H1 (cell line): ENCODE measurements at regions not wholly inside any gene's neighbourhood (a gene's known extent, or its start where the extent isn't known, plus 50 kb on each side); places are given as distances from the start of the nearest gene placed in this dataset.

Experiments
- CTCF ChIA-PET: fragments of 300-600 bp; sonication (Branson Sonifier 250); formaldehyde crosslinking; loops from one replicate; lab custom pipeline; 2021; ENCODE audit not compliant: partially characterized antibody; lab: Charles Lee
- POLR2A ChIA-PET: fragments of 300-600 bp; sonication (Branson Sonifier 250); formaldehyde crosslinking; loops from one replicate; lab custom pipeline; 2021; ENCODE audit warnings: inconsistent platforms; ENCODE audit not compliant: partially characterized antibody; lab: Charles Lee
- DNase-seq, 2 experiments: peaks; one replicate each; pipeline versions ENCODE4 v3.0.0 to v3.0.0-alpha.2; 2010 to 2022; ENCODE audit warnings: low spot score in 2 of 2, low read depth in 1 of 2, mixed read lengths in 1 of 2
- FAIRE-seq: peaks from 2 replicates; lab custom pipeline; 2011; peaks lifted over from hg19 to GRCh38; lab: Jason Lieb, UNC
- H2AFZ ChIP-seq: 2 replicates; pipeline ENCODE4 v1.8.1; 2012; ENCODE audit warnings: low read length, inconsistent platforms
- H2AK5ac ChIP-seq: 2 replicates; pipeline ENCODE4 v1.6.1; 2013; ENCODE audit warnings: low read depth, low read length
- H2BK120ac ChIP-seq: replicated peaks from 2 replicates; pipeline ENCODE3; 2013; ENCODE audit warnings: low read depth, low read length, inconsistent platforms
- H2BK12ac ChIP-seq: 2 replicates; pipeline ENCODE4 v1.6.1; 2013; ENCODE audit warnings: low read depth, low read length
- H2BK15ac ChIP-seq: 2 replicates; pipeline ENCODE4 v1.6.1; 2013; ENCODE audit warnings: low read length
- H2BK20ac ChIP-seq: 2 replicates; pipeline ENCODE4 v1.6.1; 2013; ENCODE audit warnings: low read length
- H2BK5ac ChIP-seq: 2 replicates; pipeline ENCODE4 v1.6.1; 2013; ENCODE audit warnings: low read depth, low read length
- H3K14ac ChIP-seq: 2 replicates; pipeline ENCODE4 v1.6.1; 2013; ENCODE audit warnings: inconsistent platforms; ENCODE audit not compliant: insufficient read length
- H3K18ac ChIP-seq: 2 replicates; pipeline ENCODE4 v1.6.1; 2013; ENCODE audit warnings: low read length; ENCODE audit errors: extremely low read depth
- H3K23ac ChIP-seq: 2 replicates; pipeline ENCODE4 v1.6.1; 2013; ENCODE audit warnings: inconsistent platforms; ENCODE audit not compliant: insufficient read length
- H3K23me2 ChIP-seq: 2 replicates; pipeline ENCODE4 v1.6.1; 2013; ENCODE audit warnings: low read depth, low read length
- H3K27ac ChIP-seq: 2 replicates; pipeline ENCODE4 v1.6.1; 2011; ENCODE audit warnings: low read depth, low read length, inconsistent platforms
- H3K27me3 ChIP-seq, 4 experiments: replicated peaks in 1 of 4; 1 replicate in 1 of 4; 2 replicates in 3 of 4; pipeline versions ENCODE4 v1.6.1 to v1.8.1; 2011 to 2013; ENCODE audit warnings: low read length in 3 of 4, mild to moderate bottlenecking in 3 of 4, inconsistent platforms in 2 of 4, mixed read lengths in 2 of 4, moderate library complexity in 1 of 4; ENCODE audit not compliant: control insufficient read depth in 3 of 4, insufficient read depth in 3 of 4; ENCODE audit errors: extremely low read depth in 1 of 4
- H3K36me3 ChIP-seq, 4 experiments: 2 replicates each; pipeline versions ENCODE4 v1.6.1 to v1.8.1; 2011 to 2013; ENCODE audit warnings: mild to moderate bottlenecking in 4 of 4, low read length in 3 of 4, moderate library complexity in 2 of 4, control low read depth in 1 of 4, inconsistent platforms in 1 of 4; ENCODE audit not compliant: insufficient read depth in 4 of 4, control insufficient read depth in 2 of 4
- H3K4ac ChIP-seq: replicated peaks from 2 replicates; pipeline ENCODE3; 2013; ENCODE audit warnings: low read length, low read depth, mixed read lengths, inconsistent platforms; ENCODE audit not compliant: insufficient read length
- H3K4me1 ChIP-seq, 4 experiments: replicated peaks in 1 of 4; 1 replicate in 1 of 4; 2 replicates in 3 of 4; pipeline versions ENCODE4 v1.6.1 to v1.8.1; 2011 to 2013; ENCODE audit warnings: low read length in 3 of 4, inconsistent platforms in 2 of 4, mixed read lengths in 1 of 4; ENCODE audit not compliant: insufficient read depth in 4 of 4, control insufficient read depth in 3 of 4
- H3K4me2 ChIP-seq, 2 experiments: 2 replicates each; pipeline versions ENCODE4 v1.6.1 to v1.8.1; 2011 to 2013; ENCODE audit warnings: low read depth in 2 of 2, low read length in 2 of 2, control low read depth in 1 of 2, inconsistent platforms in 1 of 2, mild to moderate bottlenecking in 1 of 2; ENCODE audit not compliant: insufficient read depth in 1 of 2
- H3K4me3 ChIP-seq, 4 experiments: fragments of 200-600, 300-600 bp in 1 of 4; sonication (generic), shearing (Covaris generic), sonication (Bioruptor Twin) in 1 of 4; 2 replicates each; pipeline versions ENCODE4 v1.5.1 to v1.8.1; 2011 to 2016; ENCODE audit warnings: low read length in 4 of 4, low read depth in 3 of 4, control low read depth in 2 of 4, inconsistent platforms in 2 of 4, mild to moderate bottlenecking in 2 of 4, mixed read lengths in 1 of 4, moderate library complexity in 1 of 4; ENCODE audit not compliant: insufficient read depth in 2 of 4; ENCODE audit errors: extremely low read depth in 1 of 4
- H3K56ac ChIP-seq: replicated peaks from 2 replicates; pipeline ENCODE3; 2013; ENCODE audit warnings: low read depth, mild to moderate bottlenecking, mixed read lengths, low read length, inconsistent platforms; ENCODE audit not compliant: insufficient read length
- H3K79me1 ChIP-seq: 2 replicates; pipeline ENCODE4 v1.6.1; 2013; ENCODE audit warnings: low read depth, low read length, control low read depth
- H3K79me2 ChIP-seq, 2 experiments: 2 replicates each; pipeline versions ENCODE4 v1.6.1 to v1.8.1; 2012 to 2013; ENCODE audit warnings: low read length in 2 of 2, mild to moderate bottlenecking in 2 of 2, inconsistent platforms in 1 of 2; ENCODE audit not compliant: insufficient read depth in 2 of 2, control insufficient read depth in 1 of 2
- H3K9ac ChIP-seq, 4 experiments: replicated peaks in 1 of 4; 1 replicate in 1 of 4; 2 replicates in 3 of 4; pipeline versions ENCODE4 v1.6.1 to v1.8.1; 2011 to 2013; ENCODE audit warnings: low read depth in 3 of 4, low read length in 3 of 4, control low read depth in 2 of 4, mild to moderate bottlenecking in 2 of 4, moderate library complexity in 2 of 4, inconsistent platforms in 1 of 4; ENCODE audit errors: extremely low read depth in 1 of 4
- H3K9me3 ChIP-seq, 2 experiments: 2 replicates each; pipeline versions ENCODE4 v1.6.1 to v1.8.1; 2012 to 2013; ENCODE audit warnings: mild to moderate bottlenecking in 2 of 2, moderate library complexity in 2 of 2, control low read depth in 1 of 2, inconsistent platforms in 1 of 2, low read depth in 1 of 2, low read length in 1 of 2, mixed read lengths in 1 of 2; ENCODE audit not compliant: insufficient read depth in 2 of 2
- H4K20me1 ChIP-seq, 2 experiments: replicated peaks in 1 of 2; 2 replicates each; pipeline versions ENCODE3 to v1.8.1; 2011 to 2013; ENCODE audit warnings: inconsistent platforms in 2 of 2, low read length in 2 of 2, mild to moderate bottlenecking in 1 of 2; ENCODE audit not compliant: insufficient read depth in 2 of 2, control insufficient read depth in 1 of 2
- H4K5ac ChIP-seq: 2 replicates; pipeline ENCODE4 v1.6.1; 2013; ENCODE audit warnings: low read length, low read depth, mixed read lengths, inconsistent platforms; ENCODE audit not compliant: insufficient read length
- H4K8ac ChIP-seq: 2 replicates; pipeline ENCODE4 v1.8.0; 2013; ENCODE audit warnings: mild to moderate bottlenecking, moderate library complexity, low read length, inconsistent platforms; ENCODE audit not compliant: insufficient read depth; ENCODE audit errors: extremely low read depth
- H4K91ac ChIP-seq: replicated peaks from 2 replicates; pipeline ENCODE3; 2013; ENCODE audit warnings: low read length, mixed read lengths, inconsistent platforms; ENCODE audit not compliant: insufficient read length
- HDAC2 ChIP-seq, 2 experiments: fragments of 300-600 bp in 1 of 2; sonication (generic) in 1 of 2; IDR thresholded peaks; 2 replicates each; pipeline ENCODE4 v1.6.1; 2011 to 2012; ENCODE audit warnings: low read depth in 2 of 2, low read length in 2 of 2, mild to moderate bottlenecking in 2 of 2, moderate library complexity in 2 of 2, borderline replicate concordance in 1 of 2, inconsistent platforms in 1 of 2
- RBBP5 ChIP-seq: IDR thresholded peaks from 2 replicates; pipeline ENCODE4 v1.7.1; 2012; ENCODE audit warnings: low read depth, mild to moderate bottlenecking, inconsistent platforms, low read length, moderate library complexity, borderline replicate concordance
- WGBS, 2 experiments: shearing (Covaris generic) in 1 of 2; methylation state at CpG; one replicate each; pipeline versions ENCODE4 v1.1.6 to v1.1.7; 2013 to 2015; ENCODE audit warnings: low lambda C conversion rate in 2 of 2, mixed read lengths in 2 of 2, inconsistent platforms in 1 of 2, low coverage in 1 of 2, missing lambda C conversion rate in 1 of 2; ENCODE audit not compliant: insufficient replicate concordance in 2 of 2, insufficient coverage in 1 of 2, insufficient read length in 1 of 2; ENCODE audit errors: extremely low coverage in 1 of 2, missing lambda C conversion rate in 1 of 2; 5-methylcytosine and 5-hydroxymethylcytosine counted together

DNA sequence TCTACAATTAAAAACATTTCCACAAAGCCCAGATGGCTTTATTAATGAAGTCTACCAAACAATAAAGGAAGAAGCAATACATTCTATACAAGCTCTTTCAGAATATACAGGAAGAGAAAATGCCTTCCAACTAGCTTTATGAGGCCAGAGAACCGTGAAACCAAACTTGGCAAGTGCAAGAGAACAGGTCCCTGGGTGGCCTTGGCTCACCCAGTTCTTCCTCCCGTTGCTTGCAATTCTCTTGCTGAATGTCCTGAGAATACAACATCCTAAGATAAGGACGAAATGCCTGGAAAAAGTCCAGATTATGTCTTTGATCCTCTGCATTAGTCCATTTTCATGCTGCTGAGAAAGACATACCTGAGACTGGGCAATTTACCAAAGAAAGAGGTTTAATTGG, 204.9 kb downstream of the MAD2L1 start:
- no peaks in the 10 kb centered on the region for H3K79me1 ChIP-seq
- H4K8ac ChIP-seq, result no peak overlapping the region
- peak overlapping the region; percentile 16; the same call in 1 of the 2 replicates for H2AFZ ChIP-seq
- no peak overlapping the region for H4K5ac ChIP-seq
- H2AK5ac ChIP-seq, result no peak overlapping the region
- no peak overlapping the region for H3K14ac ChIP-seq
- H2BK5ac ChIP-seq, result no peak overlapping the region
- no peaks in the 10 kb centered on the region for H3K4me1 ChIP-seq
- TF ChIP-seq HDAC2 (IDR thresholded peaks at IDR 0.05; ENCODE audit: borderline replicate concordance in 1 of 2, low read depth in 2 of 2, low read length in 2 of 2) (no peak), RBBP5 (no peak)
- no peak overlapping the region for H2BK12ac ChIP-seq
- 87% methylated on average over 3 of the region's 3 CpGs; no CpG with 5 or more reads in 1 of the 2 experiments for WGBS, 2 experiments
- FAIRE-seq (no peak), DNase-seq (no peak)
- no peak overlapping the region for H2BK15ac ChIP-seq
- no peak overlapping the region for H2BK120ac ChIP-seq
- H2BK20ac ChIP-seq, result no peak overlapping the region
- no peak overlapping the region for H3K18ac ChIP-seq
- no peaks in the 10 kb centered on the region for H3K79me2 ChIP-seq
- no peak overlapping the region for H3K4me2 ChIP-seq
- H3K4ac ChIP-seq, result no peak overlapping the region
- H3K9me3 ChIP-seq, result no peaks in the 10 kb centered on the region
- H3K56ac ChIP-seq, result no peak overlapping the region
- ChIA-PET CTCF (interaction anchor here (1.0 to 1.5 kb wide), 3 partner anchors 11 to 234 kb away, joined by 3 to 5 read pairs (median 4); partner anchors contain the start of gene PDE5A), POLR2A (no interaction called here)
- no peak overlapping the region for H3K4me3 ChIP-seq
- H3K27me3 ChIP-seq, result no peaks in the 10 kb centered on the region
- H3K36me3 ChIP-seq, result no peaks in the 10 kb centered on the region
- H4K20me1 ChIP-seq, result no peaks in the 10 kb centered on the region
- no peak overlapping the region for H3K27ac ChIP-seq
- H3K23me2 ChIP-seq, result no peaks in the 10 kb centered on the region
- no peak overlapping the region for H3K23ac ChIP-seq
- H4K91ac ChIP-seq, result no peak overlapping the region
- H3K9ac ChIP-seq, result no peak overlapping the region
